GM10266 (cell line): ENCODE measurements at regions not wholly inside any gene's neighbourhood (a gene's known extent, or its start where the extent isn't known, plus 50 kb on each side); places are given as distances from the start of the nearest gene placed in this dataset.
A peak's percentile ranks its signal among the peaks of the same experiment; 100 is the strongest.

Experiments used
- DNase-seq: peaks from one replicate; pipeline ENCODE4 v3.0.0; 2012; ENCODE audit errors: extremely low spot score
- TF ChIP-seq, protein P1 (sequence below): IDR thresholded peaks from 2 replicates; pipeline ENCODE4 v1.5.1; 2012; ENCODE audit warnings: mild to moderate bottlenecking, low read depth; ENCODE audit not compliant: control insufficient read depth, insufficient read depth; ENCODE audit errors: missing control alignments

GRCh38 chr1:233446935-233447334, 119.4 kb downstream of the MAP3K21 start:
- TF ChIP-seq, protein P1, sequence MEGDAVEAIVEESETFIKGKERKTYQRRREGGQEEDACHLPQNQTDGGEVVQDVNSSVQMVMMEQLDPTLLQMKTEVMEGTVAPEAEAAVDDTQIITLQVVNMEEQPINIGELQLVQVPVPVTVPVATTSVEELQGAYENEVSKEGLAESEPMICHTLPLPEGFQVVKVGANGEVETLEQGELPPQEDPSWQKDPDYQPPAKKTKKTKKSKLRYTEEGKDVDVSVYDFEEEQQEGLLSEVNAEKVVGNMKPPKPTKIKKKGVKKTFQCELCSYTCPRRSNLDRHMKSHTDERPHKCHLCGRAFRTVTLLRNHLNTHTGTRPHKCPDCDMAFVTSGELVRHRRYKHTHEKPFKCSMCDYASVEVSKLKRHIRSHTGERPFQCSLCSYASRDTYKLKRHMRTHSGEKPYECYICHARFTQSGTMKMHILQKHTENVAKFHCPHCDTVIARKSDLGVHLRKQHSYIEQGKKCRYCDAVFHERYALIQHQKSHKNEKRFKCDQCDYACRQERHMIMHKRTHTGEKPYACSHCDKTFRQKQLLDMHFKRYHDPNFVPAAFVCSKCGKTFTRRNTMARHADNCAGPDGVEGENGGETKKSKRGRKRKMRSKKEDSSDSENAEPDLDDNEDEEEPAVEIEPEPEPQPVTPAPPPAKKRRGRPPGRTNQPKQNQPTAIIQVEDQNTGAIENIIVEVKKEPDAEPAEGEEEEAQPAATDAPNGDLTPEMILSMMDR: no peak
- DNase-seq: no peak

- TF ChIP-seq, protein P1: no peak
- DNase-seq: no peak
Measured at GRCh38 chr1:233448109-233448689, 120.7 kb downstream of the MAP3K21 start.

DNA sequence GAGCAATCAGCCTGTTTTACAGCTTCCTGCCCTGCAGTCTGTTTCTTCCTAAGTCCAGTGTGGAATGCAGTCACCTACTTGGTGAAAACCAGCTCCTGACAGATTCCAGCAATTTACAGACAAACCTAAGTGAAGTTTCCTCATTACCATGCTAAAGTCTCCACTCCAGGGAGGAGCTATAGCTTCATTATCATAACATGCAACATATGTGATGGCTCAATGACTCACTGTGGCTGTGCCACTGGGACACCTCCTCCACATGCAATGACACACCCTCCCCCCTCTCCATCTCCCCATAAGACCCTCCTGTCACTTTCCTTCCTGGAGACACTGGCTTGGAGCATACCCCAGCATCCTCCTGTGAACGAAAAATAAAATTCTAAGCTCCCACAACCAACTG, 125.2 kb downstream of the MAP3K21 start:
- no peak for DNase-seq
- TF ChIP-seq, protein P1: no peak

DNA sequence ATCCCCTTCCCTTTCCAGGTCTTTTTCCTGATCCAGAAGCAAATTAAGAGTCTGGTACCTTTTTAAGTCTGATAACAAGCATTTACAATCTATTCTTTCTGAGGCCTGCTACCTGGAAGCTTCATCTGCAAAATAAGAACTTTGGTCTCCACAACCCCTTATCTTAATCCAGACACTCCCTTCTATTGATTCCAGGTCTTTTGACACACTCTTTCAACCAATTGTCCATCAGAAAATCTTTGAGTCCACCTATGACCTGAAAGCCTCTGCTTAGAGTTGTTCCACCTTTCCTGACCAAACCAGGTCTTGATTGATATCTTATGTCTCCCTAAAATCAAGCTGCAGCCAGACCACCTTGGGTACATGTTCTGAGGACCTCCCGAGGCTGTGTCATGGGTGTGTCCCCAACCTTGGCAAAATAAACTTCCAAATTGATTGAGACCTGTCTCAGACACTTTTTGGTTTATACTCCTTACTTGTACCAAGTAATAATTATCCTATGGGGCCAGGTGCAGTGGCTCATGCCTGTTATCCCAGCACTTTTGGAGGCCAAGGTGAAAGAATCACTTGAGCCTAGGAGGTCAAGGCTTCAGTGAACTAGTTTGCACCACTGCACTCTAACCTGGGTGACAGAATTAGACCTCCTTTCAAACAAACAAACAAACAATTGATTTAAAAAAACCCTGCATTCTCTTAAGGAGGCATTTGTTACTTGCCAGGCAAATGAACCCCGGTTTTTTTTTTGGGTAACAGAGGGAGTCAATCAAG, 126.1 kb downstream of the MAP3K21 start:
- TF ChIP-seq, protein P1: no peak
- no peak for DNase-seq

DNA sequence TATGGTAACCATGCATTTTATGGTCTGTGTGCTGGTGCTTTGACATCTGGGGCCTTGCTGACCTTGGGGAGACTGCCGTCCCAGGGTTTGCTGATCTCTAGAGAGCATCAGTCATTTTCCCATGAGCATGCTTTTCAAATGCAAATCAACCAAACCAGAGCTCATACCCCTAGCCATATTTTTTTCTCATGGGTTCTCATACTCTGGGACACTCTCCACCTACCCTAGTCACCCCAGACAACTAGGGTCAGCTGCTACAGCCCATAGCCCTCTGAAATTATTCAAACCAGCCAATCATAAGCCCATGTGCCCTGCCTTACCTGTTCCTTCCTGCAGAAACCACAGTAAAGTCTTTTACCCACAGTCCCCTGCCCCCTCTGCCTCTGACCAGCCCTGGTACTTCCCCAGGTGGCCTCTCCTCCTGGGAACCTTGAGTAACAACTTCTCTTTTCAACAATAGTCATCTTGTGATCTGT, 132.0 kb downstream of the MAP3K21 start:
- TF ChIP-seq, protein P1: no peak
- peak; percentile 47 for DNase-seq

- DNase-seq: no peak
- TF ChIP-seq, protein P1: no peak
Measured at GRCh38 chr1:233459968-233460367, 132.4 kb downstream of the MAP3K21 start.

DNA sequence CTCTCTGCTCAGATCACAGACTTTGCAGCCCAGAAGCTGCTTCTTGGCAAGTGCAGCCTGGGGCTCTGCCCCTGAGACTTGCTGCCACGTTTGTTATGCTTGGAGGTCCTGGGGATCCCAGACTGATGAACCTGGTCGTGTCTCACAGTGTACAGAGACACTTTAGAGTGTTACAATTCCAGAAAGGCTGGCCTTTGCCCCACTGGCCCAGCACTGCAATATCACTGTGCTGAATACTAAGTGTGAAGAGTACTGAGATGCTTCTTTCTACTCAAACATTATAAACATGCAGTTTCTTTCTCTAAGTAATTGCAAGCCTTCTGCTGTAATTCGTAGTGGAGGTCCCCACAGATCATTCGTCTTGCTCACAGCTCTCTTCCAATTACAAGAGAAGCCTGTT, 133.2 kb downstream of the MAP3K21 start:
- TF ChIP-seq, protein P1: no peak
- DNase-seq: no peak
